ENCODE measurements at regions not wholly inside any gene's neighbourhood (a gene's known extent, or its start where the extent isn't known, plus 50 kb on each side); places are given as distances from the start of the nearest gene placed in this dataset.
A peak's percentile ranks its signal among the peaks of the same experiment; 100 is the strongest.
"Not testable (repeated sequence)": the region's sequence is repeated elsewhere in the genome, so short reads cannot be mapped to it uniquely, and the experiment has no call there.

GRCh38 chr1:146401281-146401825, 172.5 kb upstream of the NOTCH2NLA start:
- H3K4me3 Mint-ChIP-seq (ENCODE audit: low read depth); DNase-seq (ENCODE audit: low spot score, unreplicated experiment); H3K27me3 Mint-ChIP-seq; H3K9me3 Mint-ChIP-seq (ENCODE audit: low read depth); H3K4me1 Mint-ChIP-seq (ENCODE audit: low read depth); H3K36me3 Mint-ChIP-seq (ENCODE audit: insufficient read depth): not testable (repeated sequence)
- peak; percentile 59 for TF ChIP-seq CTCF (IDR thresholded peaks at IDR 0.05; ENCODE audit: unreplicated experiment)
- H3K27ac Mint-ChIP-seq = peak overlapping the region; percentile 11

GRCh38 chr1:146400173-146401121, 171.6 kb upstream of the NOTCH2NLA start:
- not testable (repeated sequence) for DNase-seq (ENCODE audit: low spot score, unreplicated experiment); H3K4me3 Mint-ChIP-seq (ENCODE audit: low read depth); H3K27ac Mint-ChIP-seq; H3K27me3 Mint-ChIP-seq; H3K4me1 Mint-ChIP-seq (ENCODE audit: low read depth); H3K36me3 Mint-ChIP-seq (ENCODE audit: insufficient read depth); H3K9me3 Mint-ChIP-seq (ENCODE audit: low read depth)

DNA sequence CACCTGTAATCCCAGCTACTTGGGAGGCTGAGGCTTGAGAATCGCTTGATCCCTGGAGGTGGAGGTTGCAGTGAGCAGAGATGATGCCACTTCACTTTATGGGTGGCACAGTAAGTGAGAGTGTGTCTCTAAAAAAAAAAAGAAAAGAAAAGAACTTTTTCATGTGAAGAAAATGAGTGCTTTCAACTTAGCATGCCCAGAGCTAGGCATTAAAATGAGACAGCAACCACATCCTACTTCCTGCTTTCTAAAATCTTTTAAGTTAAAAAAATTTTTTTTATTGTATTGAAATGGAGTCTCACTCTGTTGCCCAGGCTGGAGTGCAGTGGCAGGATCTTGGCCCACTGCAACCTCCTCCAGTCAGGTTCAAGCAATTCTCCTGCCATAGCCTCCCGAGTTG, 170.4 kb upstream of the NOTCH2NLA start:
- H3K4me1 Mint-ChIP-seq (ENCODE audit: low read depth); H3K27ac Mint-ChIP-seq; DNase-seq (ENCODE audit: low spot score, unreplicated experiment); H3K4me3 Mint-ChIP-seq (ENCODE audit: low read depth); H3K9me3 Mint-ChIP-seq (ENCODE audit: low read depth); H3K27me3 Mint-ChIP-seq; H3K36me3 Mint-ChIP-seq (ENCODE audit: insufficient read depth): not testable (repeated sequence)

DNA sequence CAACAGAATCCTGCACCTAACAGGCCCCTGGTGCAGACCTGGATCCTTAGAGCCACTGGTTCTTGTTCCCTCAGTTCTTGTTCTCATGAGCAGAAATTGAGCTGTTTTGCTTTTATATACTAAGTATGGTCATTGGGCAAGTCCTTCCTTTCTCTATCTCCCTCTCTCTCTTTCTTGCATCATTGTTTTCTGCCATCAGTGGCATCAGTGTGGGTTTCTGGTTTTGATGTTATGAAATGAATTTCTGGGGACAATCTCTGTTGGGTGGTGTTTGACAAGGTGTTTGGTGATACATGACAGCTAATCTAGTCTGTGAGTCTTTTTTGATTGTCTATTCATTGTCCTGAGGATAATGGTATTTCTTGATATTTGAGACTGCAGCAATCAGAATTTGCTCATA, 168.0 kb upstream of the NOTCH2NLA start:
- not testable (repeated sequence) for H3K4me1 Mint-ChIP-seq (ENCODE audit: low read depth); H3K9me3 Mint-ChIP-seq (ENCODE audit: low read depth); DNase-seq (ENCODE audit: low spot score, unreplicated experiment); H3K4me3 Mint-ChIP-seq (ENCODE audit: low read depth); H3K27ac Mint-ChIP-seq; H3K27me3 Mint-ChIP-seq; H3K36me3 Mint-ChIP-seq (ENCODE audit: insufficient read depth)

- not testable (repeated sequence) for H3K27me3 Mint-ChIP-seq; H3K9me3 Mint-ChIP-seq (ENCODE audit: low read depth); H3K36me3 Mint-ChIP-seq (ENCODE audit: insufficient read depth)
These were observed 167.4 kb upstream of the NOTCH2NLA start for GRCh38 chr1:146396242-146396641.

GRCh38 chr1:146393796-146394195, 165.0 kb upstream of the NOTCH2NLA start:
- H3K4me3 Mint-ChIP-seq (ENCODE audit: low read depth) = not testable (repeated sequence)

More at GRCh38 chr1:146396242-146396641, 167.4 kb upstream of the NOTCH2NLA start:
- not testable (repeated sequence) for H3K4me1 Mint-ChIP-seq (ENCODE audit: low read depth); H3K4me3 Mint-ChIP-seq (ENCODE audit: low read depth); H3K27ac Mint-ChIP-seq; DNase-seq (ENCODE audit: low spot score, unreplicated experiment)

GRCh38 chr1:146393154-146393553, 164.3 kb upstream of the NOTCH2NLA start:
- H3K27ac Mint-ChIP-seq; H3K36me3 Mint-ChIP-seq (ENCODE audit: insufficient read depth); DNase-seq (ENCODE audit: low spot score, unreplicated experiment); H3K4me3 Mint-ChIP-seq (ENCODE audit: low read depth); H3K4me1 Mint-ChIP-seq (ENCODE audit: low read depth); H3K9me3 Mint-ChIP-seq (ENCODE audit: low read depth); H3K27me3 Mint-ChIP-seq: not testable (repeated sequence)

More at GRCh38 chr1:146393796-146394195, 165.0 kb upstream of the NOTCH2NLA start:
- not testable (repeated sequence) for H3K36me3 Mint-ChIP-seq (ENCODE audit: insufficient read depth); DNase-seq (ENCODE audit: low spot score, unreplicated experiment); H3K27me3 Mint-ChIP-seq; H3K27ac Mint-ChIP-seq; H3K9me3 Mint-ChIP-seq (ENCODE audit: low read depth); H3K4me1 Mint-ChIP-seq (ENCODE audit: low read depth)

- DNase-seq (ENCODE audit: low spot score, unreplicated experiment); H3K27me3 Mint-ChIP-seq; H3K9me3 Mint-ChIP-seq (ENCODE audit: low read depth); H3K4me3 Mint-ChIP-seq (ENCODE audit: low read depth); H3K36me3 Mint-ChIP-seq (ENCODE audit: insufficient read depth); H3K27ac Mint-ChIP-seq; H3K4me1 Mint-ChIP-seq (ENCODE audit: low read depth): not testable (repeated sequence)
These were observed 160.4 kb upstream of the NOTCH2NLA start for GRCh38 chr1:146389178-146389577.

GRCh38 chr1:146387750-146388469, 159.1 kb upstream of the NOTCH2NLA start:
- Mint-ChIP-seq H3K27ac (peak overlapping the region; percentile 100), H3K4me3 (ENCODE audit: low read depth) (peak overlapping the region; percentile 87)
- H3K9me3 Mint-ChIP-seq (ENCODE audit: low read depth); H3K4me1 Mint-ChIP-seq (ENCODE audit: low read depth); H3K27me3 Mint-ChIP-seq; H3K36me3 Mint-ChIP-seq (ENCODE audit: insufficient read depth); DNase-seq (ENCODE audit: low spot score, unreplicated experiment): not testable (repeated sequence)

GRCh38 chr1:146386851-146387749, 158.3 kb upstream of the NOTCH2NLA start:
- not testable (repeated sequence) for H3K9me3 Mint-ChIP-seq (ENCODE audit: low read depth); H3K4me1 Mint-ChIP-seq (ENCODE audit: low read depth); H3K27me3 Mint-ChIP-seq; H3K36me3 Mint-ChIP-seq (ENCODE audit: insufficient read depth)
- H3K27ac Mint-ChIP-seq = peak overlapping the region; percentile 100
- peak overlapping the region; percentile 87 for H3K4me3 Mint-ChIP-seq (ENCODE audit: low read depth)
- DNase-seq (ENCODE audit: low spot score, unreplicated experiment) = peak; percentile 25

GRCh38 chr1:146381196-146381595, 152.4 kb upstream of the NOTCH2NLA start:
- not testable (repeated sequence) for H3K27me3 Mint-ChIP-seq; H3K36me3 Mint-ChIP-seq (ENCODE audit: insufficient read depth); DNase-seq (ENCODE audit: low spot score, unreplicated experiment); H3K4me3 Mint-ChIP-seq (ENCODE audit: low read depth); H3K9me3 Mint-ChIP-seq (ENCODE audit: low read depth); H3K27ac Mint-ChIP-seq
- H3K4me1 Mint-ChIP-seq (ENCODE audit: low read depth) = peaks cover 12% of the 10 kb centered on the region
